ENCODE measurements at regions not wholly inside any gene's neighbourhood (a gene's known extent, or its start where the extent isn't known, plus 50 kb on each side); places are given as distances from the start of the nearest gene placed in this dataset.

DNA sequence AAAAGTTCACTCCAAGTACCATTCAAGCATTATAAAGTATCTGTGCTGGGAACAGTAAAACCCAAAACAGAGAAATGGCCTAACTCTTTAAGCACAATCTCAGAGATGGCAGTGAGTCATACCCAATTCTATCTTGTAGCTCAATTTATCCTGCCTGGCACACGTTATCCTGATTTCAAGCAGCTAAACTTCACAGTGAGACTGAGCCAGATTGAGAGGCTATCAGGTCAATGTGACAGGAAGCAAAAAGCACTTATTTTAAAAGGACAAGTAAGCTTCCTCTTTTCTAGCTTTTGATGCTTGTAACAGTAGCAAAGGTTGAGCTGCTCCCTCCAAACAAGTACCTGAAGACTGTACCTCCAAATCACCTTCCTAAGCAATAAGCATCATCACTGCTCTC lies 324.9 kb downstream of the NAF1 start:
- TF ChIP-seq, protein P1, sequence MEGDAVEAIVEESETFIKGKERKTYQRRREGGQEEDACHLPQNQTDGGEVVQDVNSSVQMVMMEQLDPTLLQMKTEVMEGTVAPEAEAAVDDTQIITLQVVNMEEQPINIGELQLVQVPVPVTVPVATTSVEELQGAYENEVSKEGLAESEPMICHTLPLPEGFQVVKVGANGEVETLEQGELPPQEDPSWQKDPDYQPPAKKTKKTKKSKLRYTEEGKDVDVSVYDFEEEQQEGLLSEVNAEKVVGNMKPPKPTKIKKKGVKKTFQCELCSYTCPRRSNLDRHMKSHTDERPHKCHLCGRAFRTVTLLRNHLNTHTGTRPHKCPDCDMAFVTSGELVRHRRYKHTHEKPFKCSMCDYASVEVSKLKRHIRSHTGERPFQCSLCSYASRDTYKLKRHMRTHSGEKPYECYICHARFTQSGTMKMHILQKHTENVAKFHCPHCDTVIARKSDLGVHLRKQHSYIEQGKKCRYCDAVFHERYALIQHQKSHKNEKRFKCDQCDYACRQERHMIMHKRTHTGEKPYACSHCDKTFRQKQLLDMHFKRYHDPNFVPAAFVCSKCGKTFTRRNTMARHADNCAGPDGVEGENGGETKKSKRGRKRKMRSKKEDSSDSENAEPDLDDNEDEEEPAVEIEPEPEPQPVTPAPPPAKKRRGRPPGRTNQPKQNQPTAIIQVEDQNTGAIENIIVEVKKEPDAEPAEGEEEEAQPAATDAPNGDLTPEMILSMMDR (IDR thresholded peaks at IDR 0.05; ENCODE audit: low read length) = no peak
- no peak for TF ChIP-seq EZH2phosphoT487 (IDR thresholded peaks at IDR 0.05; ENCODE audit: low read length)
